DND-41 (cell line): ENCODE measurements at regions not wholly inside any gene's neighbourhood (a gene's known extent, or its start where the extent isn't known, plus 50 kb on each side); places are given as distances from the start of the nearest gene placed in this dataset.

Experiments
- ATAC-seq: fragments of 200-7000 bp; cut with Tn5 transposase; 3 replicates; pipeline ENCODE4 v1.9.1; 2021; ENCODE audit warnings: low read depth; ENCODE audit not compliant: insufficient read depth
- DNase-seq: peaks from one replicate; pipeline ENCODE4 v3.0.0-alpha.2; 2020
- H2AFZ ChIP-seq: 2 replicates; pipeline ENCODE4 v1.6.0; 2012; ENCODE audit warnings: low read depth, low read length
- H3K27ac ChIP-seq: 2 replicates; pipeline ENCODE4 v1.5.1; 2012; ENCODE audit warnings: low read length, inconsistent platforms
- H3K27me3 ChIP-seq: fragments of 200-600 bp; sonication (generic); 2 replicates; pipeline ENCODE4 v1.6.0; 2012; ENCODE audit warnings: low read length, mild to moderate bottlenecking, inconsistent platforms; ENCODE audit not compliant: insufficient read depth, poor library complexity
- H3K36me3 ChIP-seq: 2 replicates; pipeline ENCODE4 v1.5.1; 2012; ENCODE audit warnings: low read length, inconsistent platforms; ENCODE audit not compliant: insufficient read depth
- H3K4me1 ChIP-seq: 2 replicates; pipeline ENCODE4 v1.5.1; 2012; ENCODE audit warnings: mild to moderate bottlenecking, low read length; ENCODE audit not compliant: insufficient read depth
- H3K4me2 ChIP-seq: 2 replicates; pipeline ENCODE4 v1.6.0; 2012; ENCODE audit warnings: mild to moderate bottlenecking, moderate library complexity, low read length, inconsistent platforms; ENCODE audit not compliant: insufficient read depth
- H3K4me3 ChIP-seq, 2 experiments: fragments of 200-600 bp in 1 of 2; shearing (Covaris generic) in 1 of 2; 2 replicates each; pipeline ENCODE4 v1.5.1; 2012 to 2016; ENCODE audit warnings: inconsistent platforms in 2 of 2, low read length in 2 of 2, mild to moderate bottlenecking in 2 of 2, low read depth in 1 of 2, moderate library complexity in 1 of 2
- H3K79me2 ChIP-seq: 2 replicates; pipeline ENCODE4 v1.6.0; 2012; ENCODE audit warnings: low read length, inconsistent platforms; ENCODE audit not compliant: insufficient read depth
- H3K9ac ChIP-seq: 2 replicates; pipeline ENCODE4 v1.6.0; 2012; ENCODE audit warnings: low read depth, mild to moderate bottlenecking, inconsistent platforms, low read length, moderate library complexity
- H3K9me3 ChIP-seq: 2 replicates; pipeline ENCODE4 v1.5.1; 2012; ENCODE audit warnings: low read length, moderate library complexity, mild to moderate bottlenecking, inconsistent platforms; ENCODE audit not compliant: insufficient read depth, severe bottlenecking
- H4K20me1 ChIP-seq: 2 replicates; pipeline ENCODE4 v1.6.0; 2012; ENCODE audit warnings: low read length; ENCODE audit not compliant: insufficient read depth
- CTCF ChIP-seq: IDR thresholded peaks from 2 replicates; pipeline ENCODE4 v1.5.1; 2012; ENCODE audit warnings: borderline replicate concordance, low read length, moderate library complexity, mild to moderate bottlenecking; ENCODE audit not compliant: poor library complexity, severe bottlenecking; ENCODE audit errors: extremely low read depth
- EZH2 ChIP-seq: IDR thresholded peaks from 3 replicates; pipeline ENCODE4 v1.6.1; 2012; ENCODE audit warnings: borderline replicate concordance, low read depth, mild to moderate bottlenecking, moderate library complexity, low read length, inconsistent platforms; ENCODE audit not compliant: severe bottlenecking

GRCh38 chr13:39803156-39803555 is 147.7 kb downstream of the COG6 start:
- no peak overlapping the region for H3K4me3 ChIP-seq
- no peaks in the 10 kb centered on the region for H3K4me1 ChIP-seq
- no peak overlapping the region for H3K9ac ChIP-seq
- no peaks in the 10 kb centered on the region for H4K20me1 ChIP-seq
- no peak overlapping the region for H3K27ac ChIP-seq
- TF ChIP-seq EZH2, result no peak
- no peak for TF ChIP-seq CTCF
- DNase-seq (no peak), ATAC-seq (no peak)
- no peak overlapping the region for H2AFZ ChIP-seq
- H3K79me2 ChIP-seq, result no peaks in the 10 kb centered on the region
- H3K4me2 ChIP-seq, result no peak overlapping the region
- H3K27me3 ChIP-seq, result no peaks in the 10 kb centered on the region
- H3K9me3 ChIP-seq, result no peaks in the 10 kb centered on the region
- H3K36me3 ChIP-seq, result no peaks in the 10 kb centered on the region

GRCh38 chr13:39803851-39804250 is 148.4 kb downstream of the COG6 start:
- ATAC-seq (no peak), DNase-seq (no peak)
- H3K27ac ChIP-seq, result no peak overlapping the region
- no peaks in the 10 kb centered on the region for H3K79me2 ChIP-seq
- no peaks in the 10 kb centered on the region for H3K9me3 ChIP-seq
- no peak overlapping the region for H2AFZ ChIP-seq
- TF ChIP-seq CTCF (no peak), EZH2 (no peak)
- no peak overlapping the region for H3K4me3 ChIP-seq
- no peaks in the 10 kb centered on the region for H3K36me3 ChIP-seq
- H3K9ac ChIP-seq, result no peak overlapping the region
- no peaks in the 10 kb centered on the region for H3K27me3 ChIP-seq
- H3K4me1 ChIP-seq, result no peaks in the 10 kb centered on the region
- H4K20me1 ChIP-seq, result no peaks in the 10 kb centered on the region
- no peak overlapping the region for H3K4me2 ChIP-seq

GRCh38 chr13:39804332-39805210 is 149.1 kb downstream of the COG6 start:
- H3K9ac ChIP-seq, result no peak overlapping the region
- H4K20me1 ChIP-seq, result no peaks in the 10 kb centered on the region
- no peaks in the 10 kb centered on the region for H3K27me3 ChIP-seq
- no peaks in the 10 kb centered on the region for H3K36me3 ChIP-seq
- H3K4me3 ChIP-seq, result no peak overlapping the region
- H3K4me1 ChIP-seq, result no peaks in the 10 kb centered on the region
- no peak for ATAC-seq
- H3K9me3 ChIP-seq, result no peaks in the 10 kb centered on the region
- H3K27ac ChIP-seq, result no peak overlapping the region
- no peaks in the 10 kb centered on the region for H3K79me2 ChIP-seq
- no peak overlapping the region for H2AFZ ChIP-seq
- no peak for DNase-seq
- TF ChIP-seq EZH2 (no peak), CTCF (no peak)
- no peak overlapping the region for H3K4me2 ChIP-seq
